K562 (cell line): ENCODE measurements at regions not wholly inside any gene's neighbourhood (a gene's known extent, or its start where the extent isn't known, plus 50 kb on each side); places are given as distances from the start of the nearest gene placed in this dataset.

ENCODE experiments used
- ATAC-seq: fragments of 200-7000 bp; cut with Tn5 transposase; 3 replicates; pipeline ENCODE4 v1.9.1; 2020; ENCODE audit warnings: moderate library complexity
- BruUV-seq: library from RNA; stranded (reverse); fragments of 400-500 nt; replicated peaks from 2 replicates; lab custom pipeline; 2021; lab: Mats Ljungman, UMichigan
- CTCF ChIA-PET: fragments of 300-600 bp; formaldehyde crosslinking; extraction: SDS; loops from one replicate; lab custom pipeline; 2021; ENCODE audit warnings: low intra/inter-chr PET ratio; lab: Yijun Ruan, JAX
- POLR2A ChIA-PET: fragments of 300-600, 350-650 bp; sonication (Branson Sonifier 250); formaldehyde crosslinking; extraction: SDS; loops from one replicate; lab custom pipeline; 2021; ENCODE audit warnings: antibody characterized with exemption, inconsistent platforms; lab: Yijun Ruan, JAX
- DNase-seq, 4 experiments: peaks; one replicate each; pipeline versions ENCODE4 v3.0.0 to v3.0.0-alpha.2; 2011 to 2018; ENCODE audit warnings: low spot score in 3 of 4, mixed read lengths in 3 of 4; ENCODE audit errors: extremely low read depth in 1 of 4
- FAIRE-seq: peaks from 2 replicates; lab custom pipeline; 2011; peaks lifted over from hg19 to GRCh38; lab: Jason Lieb, UNC
- H2AFZ ChIP-seq: 2 replicates; pipeline ENCODE4 v1.6.0; 2011; ENCODE audit warnings: low read depth, low read length, control low read depth, inconsistent platforms
- H3K27ac ChIP-seq: fragments of 200-600 bp; 3 replicates; pipeline ENCODE4 v1.8.0; 2011; ENCODE audit warnings: low read depth, mild to moderate bottlenecking, control low read depth, inconsistent platforms, low read length, moderate library complexity, mixed read lengths; ENCODE audit errors: extremely low read depth
- H3K27me3 ChIP-seq, 2 experiments: fragments of 300-600 bp in 1 of 2; 2 replicates in 1 of 2; 3 replicates in 1 of 2; pipeline versions ENCODE4 v1.6.0 to v1.8.0; 2011; ENCODE audit warnings: inconsistent platforms in 2 of 2, low read length in 2 of 2, mild to moderate bottlenecking in 1 of 2, mixed read lengths in 1 of 2, moderate library complexity in 1 of 2; ENCODE audit not compliant: control insufficient read depth in 2 of 2, insufficient read depth in 2 of 2
- H3K36me3 ChIP-seq: fragments of 300-600 bp; 3 replicates; pipeline ENCODE4 v1.8.0; 2011; ENCODE audit warnings: mild to moderate bottlenecking, low read length, inconsistent platforms; ENCODE audit not compliant: control insufficient read depth, insufficient read depth
- H3K4me1 ChIP-seq, 2 experiments: fragments of 200-600 bp in 1 of 2; replicated peaks in 1 of 2; 2 replicates in 1 of 2; 3 replicates in 1 of 2; pipeline versions ENCODE4 v1.5.1 to v1.8.0; 2011; ENCODE audit warnings: inconsistent platforms in 2 of 2, low read length in 2 of 2, mild to moderate bottlenecking in 1 of 2, mixed read lengths in 1 of 2, moderate library complexity in 1 of 2; ENCODE audit not compliant: control insufficient read depth in 2 of 2, insufficient read depth in 2 of 2
- H3K4me2 ChIP-seq: 2 replicates; pipeline ENCODE4 v1.6.1; 2011; ENCODE audit warnings: low read length, control low read depth, inconsistent platforms, mixed read lengths; ENCODE audit not compliant: insufficient read depth
- H3K4me3 ChIP-seq: fragments of 200-600 bp; sonication (generic), shearing (Covaris generic); 2 replicates; pipeline ENCODE4 v1.5.1; 2016; ENCODE audit warnings: control low read depth, inconsistent platforms
- H3K79me2 ChIP-seq: fragments of 200-600 bp; 3 replicates; pipeline ENCODE4 v1.8.0; 2011; ENCODE audit warnings: low read length, inconsistent platforms; ENCODE audit not compliant: control insufficient read depth, insufficient read depth
- H3K9ac ChIP-seq, 2 experiments: 2 replicates each; pipeline versions ENCODE4 v1.6.0 to v1.6.1; 2011; ENCODE audit warnings: low read depth in 2 of 2, low read length in 2 of 2, control low read depth in 1 of 2, inconsistent platforms in 1 of 2, mild to moderate bottlenecking in 1 of 2, mixed read lengths in 1 of 2; ENCODE audit not compliant: insufficient read depth in 1 of 2
- H3K9me1 ChIP-seq: one replicate; pipeline ENCODE4 v1.6.0; 2011; ENCODE audit warnings: inconsistent platforms, mild to moderate bottlenecking, low read length, moderate library complexity; ENCODE audit not compliant: control insufficient read depth, insufficient read depth
- H3K9me3 ChIP-seq: replicated peaks from 2 replicates; pipeline ENCODE4 v1.5.1; 2011; ENCODE audit warnings: low read depth, low read length, inconsistent platforms; ENCODE audit not compliant: control insufficient read depth, insufficient read depth
- H4K20me1 ChIP-seq: replicated peaks from 2 replicates; pipeline ENCODE4 v1.6.1; 2011; ENCODE audit warnings: low read length, inconsistent platforms, mixed read lengths; ENCODE audit not compliant: control insufficient read depth, insufficient read depth
- CBFB ChIP-seq: sonication (generic); formaldehyde crosslinking; IDR thresholded peaks from 2 replicates; pipeline ENCODE4 v1.4.0; 2020; ENCODE audit warnings: mild to moderate bottlenecking, missing genetic modification reagents
- CC2D1A ChIP-seq: fragments of 450-650 bp; IDR thresholded peaks from 2 replicates; pipeline ENCODE4 v1.6.1; 2017; ENCODE audit warnings: mild to moderate bottlenecking
- CREB3 ChIP-seq: fragments of 450-650 bp; conservative IDR thresholded peaks from 2 replicates; pipeline ENCODE4 v1.6.1; 2016; ENCODE audit warnings: missing genetic modification characterization, low read depth, mild to moderate bottlenecking, missing compliant biosample characterization, moderate library complexity
- FIP1L1 ChIP-seq: fragments of 200-400 bp; formaldehyde crosslinking; IDR thresholded peaks from 2 replicates; pipeline ENCODE4 v1.6.1; 2018; ENCODE audit warnings: mild to moderate bottlenecking, low read depth, low read length; ENCODE audit not compliant: poor library complexity, severe bottlenecking
- GABPB1 ChIP-seq: sonication (generic); formaldehyde crosslinking; IDR thresholded peaks from 2 replicates; pipeline ENCODE4 v1.8.0; 2022; ENCODE audit warnings: mild to moderate bottlenecking, missing genetic modification reagents
- HMBOX1 ChIP-seq: sonication (generic); IDR thresholded peaks from 2 replicates; pipeline ENCODE4 v1.6.1; 2016
- TCFL5 ChIP-seq: fragments of 250-450 bp; sonication (Bioruptor Pico); conservative IDR thresholded peaks from 2 replicates; pipeline ENCODE4 v1.6.1; 2021; ENCODE audit warnings: mild to moderate bottlenecking, moderate library complexity, matching md5 sums
- THAP12 ChIP-seq: fragments of 250-450 bp; sonication (Bioruptor Pico); IDR thresholded peaks from 2 replicates; pipeline ENCODE4 v1.9.0; 2021; ENCODE audit warnings: mild to moderate bottlenecking, inconsistent platforms
- YY1 ChIP-seq, 3 experiments: IDR thresholded peaks; 2 replicates each; pipeline ENCODE4 v1.6.1; 2011; ENCODE audit warnings: low read length in 2 of 3, mild to moderate bottlenecking in 2 of 3, moderate library complexity in 2 of 3, borderline replicate concordance in 1 of 3, control low read depth in 1 of 3, low read depth in 1 of 3; ENCODE audit not compliant: insufficient read depth in 3 of 3, insufficient replicate concordance in 2 of 3, control insufficient read depth in 1 of 3, insufficient read length in 1 of 3; ENCODE audit errors: extremely low read depth in 1 of 3
- ZBTB7A ChIP-seq: IDR thresholded peaks from 2 replicates; pipeline ENCODE4 v1.6.1; 2011; ENCODE audit warnings: low read depth, mild to moderate bottlenecking, low read length, moderate library complexity, borderline replicate concordance; ENCODE audit not compliant: control insufficient read depth
- ZEB2 ChIP-seq: fragments of 450-650 bp; IDR thresholded peaks from 2 replicates; pipeline ENCODE4 v1.6.1; 2016
- ZNF140 ChIP-seq: fragments of 250-450 bp; sonication (Bioruptor Pico); IDR thresholded peaks from 2 replicates; pipeline ENCODE4 v1.8.0; 2021; ENCODE audit warnings: moderate library complexity, mild to moderate bottlenecking, inconsistent platforms
- ZNF239 ChIP-seq: fragments of 250-450 bp; sonication (Bioruptor Pico); IDR thresholded peaks from 2 replicates; pipeline ENCODE4 v1.4.0; 2020; ENCODE audit warnings: mild to moderate bottlenecking
- ZNF695 ChIP-seq: fragments of 450-650 bp; formaldehyde crosslinking; IDR thresholded peaks from 2 replicates; pipeline ENCODE4 v1.4.0; 2020; ENCODE audit warnings: mild to moderate bottlenecking, moderate library complexity
- ZNF717 ChIP-seq: fragments of 250-450 bp; sonication (Bioruptor Pico); IDR thresholded peaks from 2 replicates; pipeline ENCODE4 v1.5.0; 2021
- whole genome bisulfite sequencing: fragments of 100-300 bp; shearing (Covaris generic); methylation state at CpG from one replicate; pipeline ENCODE4 v1.1.6; 2016; ENCODE audit warnings: low coverage, mixed read lengths; ENCODE audit not compliant: insufficient coverage; ENCODE audit errors: missing lambda C conversion rate; 5-methylcytosine and 5-hydroxymethylcytosine counted together
- in situ Hi-C: fragments of 300-500 bp; cut with MboI; formaldehyde crosslinking; loops from 4 replicates; pipeline ENCODE4 v1.15.0; 2018; ENCODE audit warnings: inconsistent platforms, mixed read lengths
- intact Hi-C: fragments of 100-400 bp; cut with micrococcal nuclease; formaldehyde crosslinking; loops from 2 replicates; pipeline ENCODE4 v1.14.2; 2022
- TF ChIP-seq, protein P1 (sequence below): fragments of 250-450 bp; sonication (Bioruptor Pico); IDR thresholded peaks from 2 replicates; pipeline ENCODE4 v1.9.0; 2021; ENCODE audit warnings: mild to moderate bottlenecking

DNA sequence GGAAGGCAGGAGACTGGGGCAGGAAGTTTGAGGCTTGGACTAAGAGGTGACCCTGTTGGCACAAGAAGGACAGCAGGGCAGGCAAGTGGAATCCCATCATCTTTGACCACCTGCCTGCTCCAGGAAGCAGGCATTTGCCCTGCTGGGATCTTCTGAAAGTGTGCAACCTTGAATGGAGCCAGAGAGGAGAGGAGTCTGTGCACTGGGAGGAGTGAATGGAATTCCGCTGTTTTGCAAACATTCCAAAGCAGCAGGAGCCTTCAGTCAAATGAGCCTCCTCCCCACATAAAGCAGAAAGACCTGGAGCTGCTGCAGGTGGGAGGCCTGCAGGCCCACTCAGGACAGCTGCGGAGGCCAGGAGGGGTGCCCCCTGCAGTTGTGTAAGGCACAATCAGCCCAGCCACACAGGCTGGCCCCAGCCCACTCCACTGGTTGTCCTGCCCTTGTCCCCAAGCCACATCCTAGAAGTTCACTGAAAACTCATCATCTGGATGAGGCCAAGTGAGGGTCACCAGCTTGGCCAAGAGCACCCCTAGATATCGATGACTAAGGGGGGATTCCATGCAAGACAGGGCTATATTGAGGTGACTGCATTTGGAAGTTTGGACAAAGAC is 249.5 kb downstream of the RPS24 start:
- CTCF ChIA-PET = no interaction called here
- H2AFZ ChIP-seq = no peak overlapping the region
- WGBS = 0% methylated on average over 3 of the region's 3 CpGs
- no TSS peak for BruUV-seq
- FAIRE-seq (no peak), ATAC-seq (peak; percentile 49; the same call in 2 of the 3 replicates), DNase-seq (no peak)
- POLR2A ChIA-PET = interaction anchor here (0.6 kb wide), 1 partner anchor 251 kb away, joined by 3 read pairs; no protein-coding TSS in a partner anchor
- H3K36me3 ChIP-seq = no peaks in the 10 kb centered on the region
- H3K79me2 ChIP-seq = no peaks in the 10 kb centered on the region
- H3K27ac ChIP-seq = no peak overlapping the region
- no peaks in the 10 kb centered on the region for H3K9me1 ChIP-seq
- no peak overlapping the region for H3K9ac ChIP-seq
- no peaks in the 10 kb centered on the region for H4K20me1 ChIP-seq
- H3K4me3 ChIP-seq = no peak overlapping the region
- peaks cover 7 to 50% of the 10 kb centered on the region in 2 experiments for H3K27me3 ChIP-seq
- TF ChIP-seq ZEB2 (no peak), FIP1L1 (no peak), THAP12 (CRISPR knock-in tag) (no peak), CREB3 (no peak), ZNF239 (no peak), GABPB1 (CRISPR knock-in tag) (no peak), ZNF140 (no peak), YY1 (IDR thresholded peaks at IDR 0.05; ENCODE audit: borderline replicate concordance in 1 of 3, control insufficient read depth in 1 of 3, extremely low read depth in 1 of 3, insufficient read depth in 3 of 3, insufficient read length in 1 of 3, insufficient replicate concordance in 2 of 3, low read depth in 1 of 3, low read length in 2 of 3) (no peak), ZNF695 (CRISPR knock-in tag) (no peak), HMBOX1 (no peak), CBFB (CRISPR knock-in tag) (no peak), CC2D1A (no peak), ZBTB7A (no peak), ZNF717 (no peak), TCFL5 (CRISPR knock-in tag) (no peak)
- TF ChIP-seq, protein P1, sequence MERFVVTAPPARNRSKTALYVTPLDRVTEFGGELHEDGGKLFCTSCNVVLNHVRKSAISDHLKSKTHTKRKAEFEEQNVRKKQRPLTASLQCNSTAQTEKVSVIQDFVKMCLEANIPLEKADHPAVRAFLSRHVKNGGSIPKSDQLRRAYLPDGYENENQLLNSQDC = no peak
- H3K4me2 ChIP-seq = no peak overlapping the region
- no peaks in the 10 kb centered on the region for H3K4me1 ChIP-seq
- in situ Hi-C loops (no loop called here), intact Hi-C loops (no loop called here)
- H3K9me3 ChIP-seq = no peaks in the 10 kb centered on the region
